ENCODE measurements at regions not wholly inside any gene's neighbourhood (a gene's known extent, or its start where the extent isn't known, plus 50 kb on each side); places are given as distances from the start of the nearest gene placed in this dataset.

DNA sequence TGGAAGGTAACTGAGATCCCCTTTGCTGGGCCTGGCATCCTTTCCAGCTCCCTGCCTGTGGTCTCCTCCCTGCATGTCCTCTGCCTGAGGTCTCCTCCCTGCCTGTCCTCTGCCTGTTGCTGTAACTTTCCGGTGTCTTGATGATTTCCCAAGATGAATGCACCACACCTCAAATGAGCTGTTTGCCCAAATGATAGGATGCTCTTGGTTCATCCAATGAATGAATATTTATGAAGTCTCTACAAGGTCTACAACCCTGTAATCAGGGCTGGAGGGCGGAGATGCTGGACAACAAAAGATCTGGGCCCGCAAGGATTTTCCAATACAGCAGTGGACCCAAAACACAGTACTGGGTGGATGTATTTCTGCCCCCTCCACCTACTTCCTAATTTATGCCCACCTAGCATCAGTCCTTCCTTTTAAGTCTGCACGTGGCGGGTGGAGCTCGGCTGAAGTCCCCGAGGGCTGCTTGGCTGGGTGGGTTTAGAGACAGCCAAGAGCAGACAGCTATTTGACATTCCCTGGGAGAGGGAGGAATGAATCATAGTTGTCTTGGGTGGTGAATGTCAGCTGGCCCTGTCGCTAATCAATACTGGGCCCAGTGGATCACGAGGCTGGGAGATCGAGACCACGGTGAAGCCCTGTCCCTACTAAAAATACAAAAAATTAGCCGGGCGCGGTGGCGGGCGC is 60.3 kb upstream of the GRHL3 start:
- TF ChIP-seq SUZ12 (IDR thresholded peaks at IDR 0.05; ENCODE audit: extremely low read depth, insufficient read depth, insufficient read length) (no peak), ZNF274 (IDR thresholded peaks at IDR 0.05; ENCODE audit: low read depth, low read length) (no peak)

Measured in NT2/D1 (cell line).